DOHH2 (cell line): ENCODE measurements at regions not wholly inside any gene's neighbourhood (a gene's known extent, or its start where the extent isn't known, plus 50 kb on each side); places are given as distances from the start of the nearest gene placed in this dataset.

ENCODE experiments used
- H3F3A ChIP-seq: fragments of 200-600 bp; sonication (generic), shearing (Covaris generic); 2 replicates; pipeline ENCODE4 v1.6.0; 2016; ENCODE audit warnings: antibody characterized with exemption, mild to moderate bottlenecking; ENCODE audit not compliant: control insufficient read depth, insufficient read depth
- H3K27ac ChIP-seq: fragments of 200-600 bp; sonication (generic); 2 replicates; pipeline ENCODE4 v1.5.1; 2014; ENCODE audit warnings: low read depth, mild to moderate bottlenecking, low read length, moderate library complexity
- H3K27me3 ChIP-seq: fragments of 200-600 bp; sonication (generic); 2 replicates; pipeline ENCODE4 v1.6.1; 2014; ENCODE audit warnings: mild to moderate bottlenecking, low read length, mixed read lengths; ENCODE audit not compliant: control insufficient read depth
- H3K36me3 ChIP-seq: fragments of 200-600 bp; sonication (generic); 2 replicates; pipeline ENCODE4 v1.6.1; 2014; ENCODE audit warnings: mild to moderate bottlenecking, low read length, moderate library complexity, mixed read lengths; ENCODE audit not compliant: control insufficient read depth
- H3K4me1 ChIP-seq: fragments of 200-600 bp; sonication (generic); 2 replicates; pipeline ENCODE4 v1.6.1; 2014; ENCODE audit warnings: mild to moderate bottlenecking, low read length, mixed read lengths; ENCODE audit not compliant: control insufficient read depth
- H3K4me2 ChIP-seq: fragments of 200-600 bp; sonication (generic); 2 replicates; pipeline ENCODE4 v1.6.0; 2014; ENCODE audit warnings: mild to moderate bottlenecking, low read length, moderate library complexity
- H3K4me3 ChIP-seq: fragments of 200-600 bp; sonication (generic); 2 replicates; pipeline ENCODE4 v1.5.1; 2014; ENCODE audit warnings: mild to moderate bottlenecking, low read length, mixed read lengths
- H3K79me2 ChIP-seq: fragments of 200-600 bp; sonication (generic); 2 replicates; pipeline ENCODE4 v1.6.1; 2014; ENCODE audit warnings: mild to moderate bottlenecking, low read length, mixed read lengths; ENCODE audit not compliant: control insufficient read depth
- H3K9me2 ChIP-seq: fragments of 200-600 bp; sonication (generic); replicated peaks from 2 replicates; pipeline ENCODE4 v1.6.1; 2014; ENCODE audit warnings: mild to moderate bottlenecking, low read length, mixed read lengths; ENCODE audit not compliant: control insufficient read depth
- H3K9me3 ChIP-seq: fragments of 200-600 bp; sonication (generic); 2 replicates; pipeline ENCODE4 v1.6.1; 2014; ENCODE audit warnings: antibody characterized with exemption, low read length, mixed read lengths; ENCODE audit not compliant: control insufficient read depth, insufficient read depth
- H4K20me1 ChIP-seq: fragments of 200-600 bp; sonication (generic); 2 replicates; pipeline ENCODE4 v1.6.0; 2014; ENCODE audit warnings: low read depth, mild to moderate bottlenecking, antibody characterized with exemption, low read length, moderate library complexity; ENCODE audit not compliant: control insufficient read depth, insufficient read depth
- CTCF ChIP-seq: fragments of 200-600 bp; sonication (generic); IDR thresholded peaks from one replicate; pipeline ENCODE4 v1.5.1; 2014; ENCODE audit warnings: antibody characterized with exemption, mild to moderate bottlenecking, low read depth, low read length; ENCODE audit not compliant: poor library complexity, severe bottlenecking
- EZH2phosphoT487 ChIP-seq: fragments of 200-600 bp; sonication (generic); IDR thresholded peaks from 2 replicates; pipeline ENCODE4 v1.6.1; 2017; ENCODE audit warnings: borderline replicate concordance, mild to moderate bottlenecking, antibody characterized with exemption, low read length, moderate library complexity, mixed read lengths

GRCh38 chr18:76593843-76594242, 98.8 kb upstream of the ZNF516 start:
- no peak overlapping the region for H3K4me3 ChIP-seq
- no peaks in the 10 kb centered on the region for H4K20me1 ChIP-seq
- no peak overlapping the region for H3K27ac ChIP-seq
- no peaks in the 10 kb centered on the region for H3K79me2 ChIP-seq
- no peaks in the 10 kb centered on the region for H3K9me2 ChIP-seq
- TF ChIP-seq CTCF (no peak), EZH2phosphoT487 (no peak)
- H3K27me3 ChIP-seq: peaks cover 15% of the 10 kb centered on the region
- H3K4me1 ChIP-seq: no peaks in the 10 kb centered on the region
- H3K9me3 ChIP-seq: no peaks in the 10 kb centered on the region
- no peaks in the 10 kb centered on the region for H3F3A ChIP-seq
- no peaks in the 10 kb centered on the region for H3K36me3 ChIP-seq
- no peak overlapping the region for H3K4me2 ChIP-seq

GRCh38 chr18:76592981-76593381, 97.9 kb upstream of the ZNF516 start:
- Histone ChIP-seq H3K27ac (no peak overlapping the region), H3K9me2 (no peaks in the 10 kb centered on the region), H3K4me2 (no peak overlapping the region), H4K20me1 (no peaks in the 10 kb centered on the region), H3K9me3 (no peaks in the 10 kb centered on the region), H3K79me2 (no peaks in the 10 kb centered on the region), H3F3A (no peaks in the 10 kb centered on the region), H3K4me3 (no peak overlapping the region), H3K27me3 (peaks cover 15% of the 10 kb centered on the region), H3K36me3 (no peaks in the 10 kb centered on the region), H3K4me1 (no peaks in the 10 kb centered on the region)
- TF ChIP-seq CTCF: no peak
- no peak for TF ChIP-seq EZH2phosphoT487

DNA sequence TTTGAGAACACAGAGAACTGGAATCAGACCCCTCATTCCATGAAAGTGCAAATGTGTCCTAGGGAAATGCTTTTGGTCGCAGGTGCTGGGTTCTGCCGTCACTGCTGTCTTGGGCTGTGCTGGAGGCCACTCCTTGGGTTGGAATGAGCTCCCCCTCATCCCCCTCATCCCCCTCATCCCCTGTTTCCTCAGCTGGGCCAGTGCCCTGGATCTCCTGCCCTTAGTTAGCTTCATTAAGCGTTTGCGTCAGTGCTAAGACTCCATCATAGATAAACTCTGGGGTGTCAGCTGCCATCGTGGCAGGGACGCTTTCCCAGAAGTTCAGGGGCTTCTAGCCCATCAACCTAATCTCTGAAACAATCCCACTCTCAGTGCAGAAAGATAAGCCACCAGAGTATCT, 97.1 kb upstream of the ZNF516 start:
- Histone ChIP-seq H3F3A (no peaks in the 10 kb centered on the region), H3K27ac (no peak overlapping the region), H3K27me3 (peaks cover 15% of the 10 kb centered on the region), H3K36me3 (no peaks in the 10 kb centered on the region), H3K79me2 (no peaks in the 10 kb centered on the region), H3K4me1 (no peaks in the 10 kb centered on the region), H4K20me1 (no peaks in the 10 kb centered on the region), H3K4me2 (no peak overlapping the region), H3K4me3 (no peak overlapping the region), H3K9me3 (no peaks in the 10 kb centered on the region), H3K9me2 (no peaks in the 10 kb centered on the region)
- no peak for TF ChIP-seq CTCF
- TF ChIP-seq EZH2phosphoT487: no peak

DNA sequence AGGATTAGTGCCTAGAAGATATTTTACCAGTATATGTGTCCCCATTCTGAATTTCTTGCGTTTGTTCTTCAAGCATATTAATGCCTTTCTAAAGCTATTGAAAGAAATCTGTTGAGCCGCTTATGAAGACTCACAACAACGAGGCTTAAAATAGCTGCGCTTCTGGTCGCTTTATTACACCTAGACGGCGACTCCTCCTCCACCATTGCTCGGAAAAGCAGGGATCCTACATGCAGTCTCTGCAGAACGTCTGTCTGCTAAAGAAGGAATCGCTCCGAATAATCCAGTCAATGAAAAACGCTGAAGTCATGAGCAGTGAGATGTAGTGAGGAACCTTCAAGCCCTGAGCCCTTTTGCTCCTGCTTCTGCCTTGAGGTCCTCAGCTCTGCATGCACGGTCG, 94.8 kb upstream of the ZNF516 start:
- no peaks in the 10 kb centered on the region for H3K4me1 ChIP-seq
- no peak overlapping the region for H3K27ac ChIP-seq
- H4K20me1 ChIP-seq: no peaks in the 10 kb centered on the region
- TF ChIP-seq EZH2phosphoT487: no peak
- TF ChIP-seq CTCF: no peak
- no peaks in the 10 kb centered on the region for H3K9me3 ChIP-seq
- no peak overlapping the region for H3K4me2 ChIP-seq
- no peaks in the 10 kb centered on the region for H3K9me2 ChIP-seq
- H3K79me2 ChIP-seq: no peaks in the 10 kb centered on the region
- no peak overlapping the region for H3K4me3 ChIP-seq
- H3K27me3 ChIP-seq: peaks cover 15% of the 10 kb centered on the region
- no peaks in the 10 kb centered on the region for H3F3A ChIP-seq
- no peaks in the 10 kb centered on the region for H3K36me3 ChIP-seq
